ENCODE measurements at regions not wholly inside any gene's neighbourhood (a gene's known extent, or its start where the extent isn't known, plus 50 kb on each side); places are given as distances from the start of the nearest gene placed in this dataset.
"Not testable (repeated sequence)": the region's sequence is repeated elsewhere in the genome, so short reads cannot be mapped to it uniquely, and the experiment has no call there.

- H3K27ac ChIP-seq: no peak overlapping the region
- TF ChIP-seq ZFX (IDR thresholded peaks at IDR 0.05): no peak
- peak; percentile 62 for TF ChIP-seq CTCF (conservative IDR thresholded peaks at IDR 0.05)
Observed at GRCh38 chrX:25442499-25442898, 426.7 kb upstream of the ARX start.

DNA sequence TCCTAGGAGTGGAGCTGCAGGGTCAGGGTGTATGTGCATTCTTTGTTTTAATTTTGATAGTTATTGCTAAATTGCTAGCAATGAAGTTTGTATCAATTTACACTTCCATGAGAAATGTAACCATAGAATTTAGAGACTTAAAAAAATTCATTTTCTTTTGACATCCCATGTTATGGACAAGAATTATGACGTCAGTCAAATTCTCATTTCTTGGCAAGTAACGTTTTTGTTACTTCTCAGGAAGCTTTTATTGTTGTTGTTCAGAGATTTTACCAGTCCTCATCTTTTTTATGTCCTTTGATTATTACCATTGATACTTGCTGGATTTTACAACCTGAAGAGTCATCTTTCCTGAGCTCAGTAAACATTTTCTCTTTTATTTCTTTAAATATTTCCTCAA, 417.5 kb upstream of the ARX start:
- no peak for TF ChIP-seq CTCF (conservative IDR thresholded peaks at IDR 0.05)
- no peak for TF ChIP-seq ZFX (IDR thresholded peaks at IDR 0.05)
- no peak overlapping the region for H3K27ac ChIP-seq

DNA sequence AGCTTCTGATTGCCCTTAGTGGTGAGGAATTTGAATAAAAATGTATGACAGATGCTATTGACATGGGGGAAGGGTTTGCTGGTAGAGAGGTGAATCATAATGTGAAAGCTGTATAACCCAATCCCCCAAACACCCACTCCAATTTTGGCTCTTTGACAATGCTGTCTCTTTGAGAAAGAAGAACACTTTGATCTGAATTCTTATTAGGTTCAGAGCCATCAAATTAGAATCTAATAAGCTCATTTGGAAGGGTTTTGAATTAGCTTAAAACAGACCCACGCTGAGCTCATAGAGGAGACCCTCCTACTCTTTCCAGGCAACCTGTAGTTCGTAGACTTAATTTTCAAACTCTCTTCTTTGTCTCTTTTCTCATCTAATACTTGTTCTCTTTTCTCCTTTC, 416.6 kb upstream of the ARX start:
- H3K27ac ChIP-seq: no peak overlapping the region
- TF ChIP-seq ZFX (IDR thresholded peaks at IDR 0.05): no peak
- no peak for TF ChIP-seq CTCF (conservative IDR thresholded peaks at IDR 0.05)

DNA sequence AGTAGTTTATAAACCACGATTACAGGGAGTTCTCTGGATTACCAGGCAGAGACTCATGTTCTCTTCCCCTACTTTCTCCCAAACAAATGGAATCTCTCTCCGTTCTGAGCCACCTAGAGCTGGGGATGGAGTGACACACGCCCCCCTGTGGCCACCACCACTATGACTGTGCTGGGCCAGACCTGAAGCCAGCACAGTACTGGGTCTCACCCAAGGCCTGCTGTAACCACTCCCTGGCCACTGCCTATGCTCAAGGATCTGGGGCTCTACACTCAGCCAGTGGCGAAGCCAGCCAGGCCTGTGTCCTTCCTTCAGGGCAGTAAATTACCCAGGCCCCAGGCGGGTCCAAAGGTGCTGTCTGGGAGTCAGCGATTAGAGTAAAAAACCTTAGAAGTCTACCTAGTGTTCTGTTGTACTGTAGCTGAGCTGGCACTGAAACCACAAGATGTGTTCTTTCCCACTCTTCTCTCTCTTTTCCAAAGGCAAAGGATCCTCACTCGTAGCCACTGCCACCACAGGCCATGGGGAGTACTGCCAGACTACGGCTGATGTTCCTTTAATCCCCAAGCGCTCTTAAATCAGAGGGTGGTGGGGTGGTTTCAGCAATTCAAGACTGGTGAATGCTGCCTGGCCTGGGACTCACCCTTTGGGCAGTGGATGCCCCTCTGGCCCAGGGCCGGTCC, 412.2 kb upstream of the ARX start:
- no peak overlapping the region for H3K27ac ChIP-seq
- no peak for TF ChIP-seq ZFX (IDR thresholded peaks at IDR 0.05)
- peak; percentile 29 for TF ChIP-seq CTCF (conservative IDR thresholded peaks at IDR 0.05)

DNA sequence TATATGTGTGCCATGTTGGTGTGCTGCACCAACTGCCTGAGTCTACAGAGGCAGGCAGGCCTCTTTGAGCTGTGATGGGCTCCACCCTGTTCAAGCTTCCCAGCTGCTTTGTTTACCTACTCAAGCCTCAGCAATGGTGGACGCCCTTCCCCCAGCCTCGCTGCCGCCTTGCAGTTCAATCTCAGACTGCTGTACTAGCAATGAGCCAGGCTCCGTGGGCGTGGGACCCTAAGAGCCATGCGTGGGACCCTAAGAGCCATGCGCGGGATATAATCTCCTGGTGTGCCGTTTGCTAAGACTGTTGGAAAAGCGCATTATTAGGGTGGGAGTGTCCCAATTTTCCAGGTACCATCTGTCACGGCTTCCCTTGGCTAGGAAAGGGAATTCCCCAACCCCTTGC, 388.4 kb upstream of the ARX start:
- not testable (repeated sequence) for H3K27ac ChIP-seq

GRCh38 chrX:25389266-25389665, 373.5 kb upstream of the ARX start:
- H3K27ac ChIP-seq: no peak overlapping the region
- no peak for TF ChIP-seq CTCF (conservative IDR thresholded peaks at IDR 0.05)
- no peak for TF ChIP-seq ZFX (IDR thresholded peaks at IDR 0.05)

DNA sequence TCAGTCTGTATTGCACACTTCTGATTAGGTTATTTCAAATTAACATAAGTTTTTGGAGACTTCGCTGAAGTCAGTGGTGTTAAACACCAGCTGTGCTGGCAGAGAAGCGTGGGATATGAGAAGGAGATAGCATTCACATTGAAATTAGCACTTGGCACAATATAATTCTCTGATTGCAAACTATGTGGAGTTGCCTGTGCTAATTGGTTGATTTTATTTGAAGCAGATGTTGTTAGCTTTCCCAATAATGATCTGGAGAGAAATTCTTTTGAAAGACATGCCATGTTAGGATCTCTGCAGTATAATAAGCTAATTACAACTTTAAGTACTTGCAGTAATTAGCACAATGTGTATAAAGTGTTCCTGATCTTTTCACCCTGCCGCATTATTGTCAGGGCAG, 367.4 kb upstream of the ARX start:
- TF ChIP-seq CTCF (conservative IDR thresholded peaks at IDR 0.05): no peak
- no peak overlapping the region for H3K27ac ChIP-seq

GRCh38 chrX:25356456-25356855, 340.7 kb upstream of the ARX start:
- no peak overlapping the region for H3K27ac ChIP-seq
- TF ChIP-seq CTCF (conservative IDR thresholded peaks at IDR 0.05) (no peak), ZFX (IDR thresholded peaks at IDR 0.05) (no peak)
